GM19467 (cell line): ENCODE measurements at regions not wholly inside any gene's neighbourhood (a gene's known extent, or its start where the extent isn't known, plus 50 kb on each side); places are given as distances from the start of the nearest gene placed in this dataset.

Experiments
- ATAC-seq: cut with Tn5 transposase; IDR thresholded peaks from one replicate; pipeline ENCODE4 v1.9.1; 2021; ENCODE audit warnings: mild to moderate bottlenecking, moderate library complexity; ENCODE audit not compliant: unreplicated experiment

DNA sequence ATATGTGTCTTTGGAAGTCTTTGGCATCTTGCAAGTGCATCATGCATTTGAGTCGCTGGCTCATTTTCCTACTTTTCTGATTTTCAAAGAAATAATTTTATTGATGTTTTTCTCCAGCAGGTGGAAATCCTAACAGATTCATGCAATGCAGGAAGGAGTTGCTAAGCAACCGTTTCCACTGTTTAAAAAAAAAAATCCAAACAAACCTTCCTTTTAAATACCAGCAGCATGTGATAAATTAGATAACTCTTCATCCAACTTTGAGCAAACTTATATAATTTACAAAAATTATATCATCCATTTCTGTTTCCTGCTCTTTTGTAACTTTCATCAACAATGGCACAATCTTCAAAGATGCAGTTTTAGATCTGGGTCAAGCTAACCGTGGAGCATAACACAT lies 364.1 kb downstream of the MFSD1 start:
- ATAC-seq = no peak

DNA sequence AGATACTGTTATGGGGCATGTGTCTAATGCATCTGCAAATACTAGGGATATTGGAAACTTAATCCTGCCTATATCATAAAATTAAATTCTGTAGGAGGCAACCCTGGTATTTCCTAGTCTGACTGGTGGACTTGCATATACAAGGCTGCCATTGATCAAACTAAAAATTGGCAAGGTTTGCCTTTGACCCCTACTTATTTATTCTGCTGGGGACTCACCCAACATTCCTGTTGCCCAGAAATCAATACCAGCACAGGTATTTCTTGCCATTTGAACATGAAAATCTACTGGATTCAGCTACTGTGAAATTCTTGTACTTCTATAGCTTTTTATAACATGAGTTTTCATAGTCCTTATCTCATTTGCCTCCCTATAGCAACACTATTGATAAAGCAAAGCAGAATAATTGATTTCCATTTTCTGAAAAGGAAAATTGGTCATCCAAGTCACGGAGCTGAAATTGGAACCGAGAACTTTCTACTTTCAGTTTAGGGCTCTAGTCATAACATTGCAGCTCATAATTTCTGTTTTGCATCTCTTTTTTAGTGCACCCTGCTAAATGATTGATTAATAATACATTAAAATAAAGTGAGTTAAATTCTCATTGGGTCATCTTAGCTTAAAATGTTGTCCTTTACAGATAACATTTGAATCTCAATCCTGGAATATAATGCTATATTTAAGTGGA lies 365.2 kb downstream of the MFSD1 start:
- ATAC-seq = no peak

- no peak for ATAC-seq
Measured at GRCh38 chr3:159168788-159169187, 366.9 kb downstream of the MFSD1 start.

DNA sequence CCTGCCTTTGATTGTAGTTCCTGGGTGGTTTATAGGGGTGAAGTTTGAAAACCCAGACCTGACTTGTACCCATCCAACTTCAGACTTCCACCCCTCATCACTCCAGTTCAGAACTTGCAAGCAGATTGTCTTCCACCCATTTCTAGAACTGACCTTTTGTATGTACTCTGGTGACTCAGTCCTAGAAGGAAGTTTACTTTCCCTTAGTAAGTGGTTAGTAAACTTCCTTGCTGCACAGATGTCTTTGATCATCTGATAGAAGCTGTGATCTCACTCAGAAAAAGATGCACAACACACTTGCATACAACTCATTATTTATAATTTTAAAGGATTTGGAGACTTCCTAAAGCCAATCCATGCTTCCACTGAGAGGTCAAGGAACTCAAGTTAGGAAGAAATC lies 368.0 kb downstream of the MFSD1 start:
- ATAC-seq = no peak

DNA sequence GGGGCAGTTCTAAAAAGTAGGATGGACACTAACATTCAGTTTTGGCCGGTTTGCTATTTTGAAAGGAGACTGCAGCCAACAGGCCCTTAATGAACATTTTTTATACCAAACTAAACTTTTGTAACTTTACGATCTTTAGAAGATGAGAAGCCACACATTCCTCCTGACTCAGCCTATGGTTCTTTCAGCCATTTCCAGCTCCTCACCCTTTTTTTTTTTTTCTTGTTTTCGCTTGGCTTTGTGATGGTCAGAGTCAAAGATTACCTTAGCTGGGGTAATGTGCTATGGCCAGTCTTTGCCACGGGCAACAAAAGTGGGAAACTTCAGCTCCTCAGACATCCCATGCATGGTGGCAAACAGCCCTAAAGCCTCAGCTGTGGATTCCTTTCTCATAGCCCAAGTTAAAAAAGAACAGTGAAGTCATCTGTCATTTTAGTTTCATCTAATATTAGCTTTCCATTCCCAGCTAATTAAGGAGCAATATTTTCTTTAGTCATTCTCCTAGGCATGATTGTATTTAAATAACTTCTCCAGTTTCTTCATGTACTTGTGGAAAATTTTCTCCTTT lies 368.7 kb downstream of the MFSD1 start:
- no peak for ATAC-seq

GRCh38 chr3:159171333-159171732 lies 369.5 kb downstream of the MFSD1 start:
- no peak for ATAC-seq

DNA sequence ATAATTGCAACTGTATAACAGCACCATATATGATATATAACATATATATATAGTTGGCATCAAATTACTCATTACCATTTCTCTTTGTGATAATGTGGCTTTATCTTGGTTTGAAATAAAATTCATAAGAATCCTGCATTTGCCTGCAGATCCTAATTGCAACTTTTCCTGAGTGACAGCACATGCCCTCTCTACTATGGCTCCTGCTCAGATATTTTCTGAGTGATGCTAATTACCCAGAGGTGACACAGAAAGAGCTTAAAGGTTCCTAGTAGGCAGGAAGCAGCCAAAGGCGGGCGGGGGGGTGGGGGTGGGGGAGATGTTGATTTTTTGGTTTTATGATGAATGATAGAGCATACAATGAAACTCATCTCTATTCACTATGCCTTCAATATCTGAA lies 370.6 kb downstream of the MFSD1 start:
- no peak for ATAC-seq

- no peak for ATAC-seq
Measured at GRCh38 chr3:159174715-159175692, 373.1 kb downstream of the MFSD1 start.

GRCh38 chr3:159178209-159178897 lies 376.5 kb downstream of the MFSD1 start:
- ATAC-seq = no peak

DNA sequence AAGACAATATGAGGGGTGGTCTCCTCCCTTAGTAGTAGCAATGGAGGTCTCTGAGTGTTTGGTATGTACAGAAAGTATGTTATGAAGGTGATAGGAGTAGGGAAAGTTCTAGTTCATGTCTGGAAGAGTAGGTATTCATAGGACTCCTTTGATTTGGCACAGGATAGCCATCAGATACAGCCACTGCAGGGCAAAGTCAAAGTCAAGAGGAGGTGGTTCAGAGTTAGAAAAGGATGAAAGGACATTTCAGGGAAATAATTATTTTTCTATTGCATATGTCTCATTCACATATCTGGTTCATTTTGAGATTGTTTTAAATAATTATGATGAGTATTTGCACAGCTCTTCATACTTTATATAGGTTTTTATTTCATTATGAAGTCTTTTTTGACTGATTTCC lies 381.1 kb downstream of the MFSD1 start:
- ATAC-seq = no peak

GRCh38 chr3:159185443-159186050 lies 383.7 kb downstream of the MFSD1 start:
- peak; percentile 46 for ATAC-seq

GRCh38 chr3:159186581-159186980 lies 384.7 kb downstream of the MFSD1 start:
- ATAC-seq = peak; percentile 57

DNA sequence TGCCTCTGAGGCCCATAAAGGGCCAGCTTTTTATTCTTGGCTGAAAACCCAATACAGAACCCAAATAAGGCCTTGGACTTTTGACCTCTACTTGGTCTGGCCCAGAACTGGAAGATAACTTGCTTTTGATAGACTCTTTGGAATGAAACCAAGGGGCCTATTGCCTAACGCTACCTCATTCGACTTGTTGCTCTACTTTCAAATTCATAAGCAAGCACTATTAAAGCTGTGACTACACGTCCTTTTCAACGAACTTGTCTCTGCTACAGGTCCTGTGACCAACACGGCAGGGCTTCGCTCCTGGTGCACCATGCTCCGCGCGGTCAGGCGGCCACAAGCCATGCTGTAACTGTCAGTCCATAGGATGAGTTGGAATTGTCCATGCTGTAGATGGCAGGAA lies 385.4 kb downstream of the MFSD1 start:
- ATAC-seq = no peak

- no peak for ATAC-seq
Measured at GRCh38 chr3:159187706-159188105, 385.9 kb downstream of the MFSD1 start.

DNA sequence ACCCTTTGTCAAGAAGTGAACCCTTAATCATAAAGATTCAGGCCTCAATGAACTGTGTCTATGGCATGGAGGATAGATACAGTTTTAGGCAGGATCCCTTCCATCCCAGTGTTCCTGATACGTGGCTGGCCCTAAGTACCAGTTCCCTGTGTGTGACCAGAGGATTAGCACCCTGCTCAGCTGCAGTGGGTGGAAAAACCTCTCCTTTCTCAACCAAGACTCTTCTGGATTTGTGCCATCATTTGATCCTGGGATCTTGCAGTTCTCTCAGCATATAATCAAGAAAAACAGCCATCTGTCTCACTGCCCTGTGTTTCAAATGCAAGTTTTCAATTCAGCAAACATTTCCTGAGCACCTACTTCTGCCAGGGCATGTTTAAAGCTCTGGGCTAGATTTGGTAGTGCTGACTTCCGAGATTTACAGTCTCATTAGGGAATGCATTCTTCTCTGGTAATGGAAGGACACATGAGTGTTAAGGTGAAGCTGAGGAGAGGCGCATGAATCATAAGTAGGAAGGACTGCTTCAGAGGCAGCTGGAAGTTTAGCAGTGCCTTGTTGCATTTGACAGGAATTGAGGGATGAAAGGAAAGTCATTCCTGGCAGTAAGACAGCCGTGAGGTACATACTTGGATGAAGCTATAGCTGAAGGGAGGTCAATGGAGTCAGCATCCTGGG lies 388.3 kb downstream of the MFSD1 start:
- ATAC-seq = no peak

- no peak for ATAC-seq
Measured at GRCh38 chr3:159191447-159191846, 389.6 kb downstream of the MFSD1 start.

DNA sequence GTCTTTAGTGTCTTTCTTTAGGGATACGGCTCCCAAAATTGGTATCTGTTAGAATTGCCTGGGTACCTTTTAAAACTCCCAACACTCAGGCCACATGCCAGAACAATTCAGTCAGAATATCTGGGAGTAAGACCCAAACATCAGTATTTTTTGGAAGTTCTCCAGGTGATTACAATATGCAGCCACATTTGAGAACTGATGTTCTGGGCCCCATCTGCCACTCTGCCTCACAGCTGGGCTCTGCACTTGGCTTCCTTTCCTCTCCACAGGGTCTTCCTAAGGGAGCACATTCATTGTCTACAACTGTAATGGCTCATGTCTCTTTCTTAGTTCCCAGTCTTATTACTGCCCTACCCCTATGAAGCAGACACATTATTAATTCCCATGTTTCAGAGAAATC lies 394.5 kb downstream of the MFSD1 start:
- no peak for ATAC-seq

- ATAC-seq = no peak
Measured at GRCh38 chr3:159200176-159200575, 398.3 kb downstream of the MFSD1 start.

DNA sequence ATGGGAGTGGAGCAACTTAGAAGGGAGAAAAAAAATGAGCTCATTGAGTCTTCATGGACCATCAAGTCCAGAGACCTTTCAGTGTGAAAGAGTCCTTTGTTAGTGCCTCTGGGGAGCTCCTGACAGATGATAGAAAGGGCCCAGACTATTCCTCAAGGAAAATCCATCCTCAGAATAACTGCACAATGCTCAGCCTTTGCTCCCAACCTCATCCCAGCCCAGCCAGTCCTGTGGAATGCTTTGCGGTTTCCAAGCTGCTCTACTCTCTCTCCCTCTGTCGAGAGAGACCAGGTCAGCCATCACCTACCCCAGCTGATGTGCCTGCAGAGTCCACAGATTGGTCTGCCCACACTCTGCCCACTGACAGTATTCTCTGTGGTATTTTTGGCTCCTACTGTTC lies 406.2 kb downstream of the MFSD1 start:
- ATAC-seq = no peak

DNA sequence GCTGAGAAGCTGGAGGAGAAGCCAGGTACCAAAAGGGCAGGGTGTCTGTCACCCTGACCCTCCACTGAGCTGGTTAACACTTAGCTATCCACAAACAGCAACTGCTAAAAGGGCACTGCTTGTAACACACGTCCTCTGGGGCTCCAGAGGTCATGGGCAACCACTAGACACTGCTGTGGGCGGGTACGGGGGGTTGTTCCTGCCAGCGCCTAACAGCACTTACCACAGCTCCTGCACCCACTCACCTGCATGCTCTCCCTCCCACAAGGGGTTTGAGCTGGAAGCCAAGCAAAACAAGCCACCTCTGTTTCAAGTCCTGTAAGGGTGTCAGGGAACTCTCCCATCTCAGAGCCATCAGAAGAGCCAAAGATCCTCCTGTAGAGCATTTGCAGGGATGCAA lies 407.6 kb downstream of the MFSD1 start:
- ATAC-seq = no peak
